ENCODE measurements at regions not wholly inside any gene's neighbourhood (a gene's known extent, or its start where the extent isn't known, plus 50 kb on each side); places are given as distances from the start of the nearest gene placed in this dataset.

GRCh38 chr5:97644896-97645295 is 461.8 kb upstream of the RIOK2 start:
- Mint-ChIP-seq H3K27ac (no peak overlapping the region), H3K27me3 (no peaks in the 10 kb centered on the region), H3K9me3 (peaks cover 10% of the 10 kb centered on the region), H3K4me1 (no peaks in the 10 kb centered on the region), H3K4me3 (no peak overlapping the region), H3K36me3 (ENCODE audit: low read depth) (no peaks in the 10 kb centered on the region)
- ATAC-seq (ENCODE audit: low read depth) (no peak), DNase-seq (no peak)
- CTCF ChIA-PET, result no interaction called here
- TF ChIP-seq CTCF (IDR thresholded peaks at IDR 0.05), result no peak
- intact Hi-C loops (cut with micrococcal nuclease), result no loop called here
- POLR2A ChIA-PET, result no interaction called here

GRCh38 chr5:97657239-97657638 is 474.2 kb upstream of the RIOK2 start:
- H3K27me3 Mint-ChIP-seq, result no peaks in the 10 kb centered on the region
- DNase-seq, result no peak
- ATAC-seq (ENCODE audit: low read depth), result no peak
- ChIA-PET CTCF (no interaction called here), POLR2A (no interaction called here)
- H3K27ac Mint-ChIP-seq, result no peak overlapping the region
- no peaks in the 10 kb centered on the region for H3K4me1 Mint-ChIP-seq
- H3K9me3 Mint-ChIP-seq, result no peaks in the 10 kb centered on the region
- no peak overlapping the region for H3K4me3 Mint-ChIP-seq
- no peaks in the 10 kb centered on the region for H3K36me3 Mint-ChIP-seq (ENCODE audit: low read depth)
- intact Hi-C loops (cut with micrococcal nuclease), result no loop called here
- TF ChIP-seq CTCF (IDR thresholded peaks at IDR 0.05), result no peak

GRCh38 chr5:97658116-97658900 is 475.3 kb upstream of the RIOK2 start:
- Mint-ChIP-seq H3K9me3 (no peaks in the 10 kb centered on the region), H3K4me3 (no peak overlapping the region), H3K27me3 (no peaks in the 10 kb centered on the region), H3K27ac (no peak overlapping the region), H3K36me3 (ENCODE audit: low read depth) (no peaks in the 10 kb centered on the region), H3K4me1 (no peaks in the 10 kb centered on the region)
- no peak for ATAC-seq (ENCODE audit: low read depth)
- no peak for DNase-seq
- ChIA-PET CTCF (no interaction called here), POLR2A (no interaction called here)
- intact Hi-C loops (cut with micrococcal nuclease), result no loop called here
- no peak for TF ChIP-seq CTCF (IDR thresholded peaks at IDR 0.05)

GRCh38 chr5:97666783-97667182 is 483.7 kb upstream of the RIOK2 start:
- ATAC-seq (ENCODE audit: low read depth) (no peak), DNase-seq (no peak)
- Mint-ChIP-seq H3K36me3 (ENCODE audit: low read depth) (peaks cover 2% of the 10 kb centered on the region), H3K27me3 (no peaks in the 10 kb centered on the region), H3K4me1 (no peaks in the 10 kb centered on the region), H3K27ac (no peak overlapping the region), H3K9me3 (no peaks in the 10 kb centered on the region), H3K4me3 (no peak overlapping the region)
- ChIA-PET CTCF (no interaction called here), POLR2A (no interaction called here)
- no peak for TF ChIP-seq CTCF (IDR thresholded peaks at IDR 0.05)
- intact Hi-C loops (cut with micrococcal nuclease), result no loop called here

GRCh38 chr5:97670447-97670846 is 487.4 kb upstream of the RIOK2 start:
- H3K4me3 Mint-ChIP-seq, result no peak overlapping the region
- DNase-seq, result no peak
- intact Hi-C loops (cut with micrococcal nuclease), result no loop called here
- ChIA-PET CTCF (no interaction called here), POLR2A (no interaction called here)
- no peak for TF ChIP-seq CTCF (IDR thresholded peaks at IDR 0.05)
- H3K4me1 Mint-ChIP-seq, result no peaks in the 10 kb centered on the region
- H3K9me3 Mint-ChIP-seq, result peaks cover 4% of the 10 kb centered on the region
- H3K27ac Mint-ChIP-seq, result no peak overlapping the region
- no peak for ATAC-seq (ENCODE audit: low read depth)
- no peaks in the 10 kb centered on the region for H3K27me3 Mint-ChIP-seq
- H3K36me3 Mint-ChIP-seq (ENCODE audit: low read depth), result peaks cover 2% of the 10 kb centered on the region

Data from activated B cell treated with CpG ODN at 0.5 μM for 24 hours (primary cell).